Chondrocyte (in vitro differentiated cells): ENCODE measurements at regions not wholly inside any gene's neighbourhood (a gene's known extent, or its start where the extent isn't known, plus 50 kb on each side); places are given as distances from the start of the nearest gene placed in this dataset.
"Not testable (repeated sequence)": the region's sequence is repeated elsewhere in the genome, so short reads cannot be mapped to it uniquely, and the experiment has no call there.

Experiments
- DNase-seq: peaks from one replicate; pipeline ENCODE4 v3.0.0; 2021; ENCODE audit warnings: mixed read lengths, low spot score
- H3K27ac Mint-ChIP-seq: one replicate; pipeline ENCODE4 v1.8.0; 2021; ENCODE audit warnings: mild to moderate bottlenecking, moderate library complexity, mixed read lengths; ENCODE audit not compliant: unreplicated experiment
- H3K27me3 Mint-ChIP-seq: 2 replicates; pipeline ENCODE4 v1.8.0; 2021; ENCODE audit warnings: low read depth, mixed read lengths
- H3K36me3 Mint-ChIP-seq: 2 replicates; pipeline ENCODE4 v1.8.0; 2021; ENCODE audit warnings: low read depth, mixed read lengths
- H3K4me1 Mint-ChIP-seq: 2 replicates; pipeline ENCODE4 v1.8.0; 2021; ENCODE audit warnings: low read depth, mild to moderate bottlenecking, mixed read lengths
- H3K4me3 Mint-ChIP-seq: one replicate; pipeline ENCODE4 v1.8.0; 2021; ENCODE audit warnings: mild to moderate bottlenecking, moderate library complexity, mixed read lengths; ENCODE audit not compliant: unreplicated experiment
- H3K9me3 Mint-ChIP-seq: 2 replicates; pipeline ENCODE4 v1.8.0; 2021; ENCODE audit warnings: low read depth, mixed read lengths
- TF ChIP-seq, protein P1 (sequence below): fragments of 200-600 bp; sonication (generic); IDR thresholded peaks from 2 replicates; pipeline ENCODE4 v1.5.0; 2021; ENCODE audit warnings: antibody characterized with exemption, mild to moderate bottlenecking, moderate library complexity

DNA sequence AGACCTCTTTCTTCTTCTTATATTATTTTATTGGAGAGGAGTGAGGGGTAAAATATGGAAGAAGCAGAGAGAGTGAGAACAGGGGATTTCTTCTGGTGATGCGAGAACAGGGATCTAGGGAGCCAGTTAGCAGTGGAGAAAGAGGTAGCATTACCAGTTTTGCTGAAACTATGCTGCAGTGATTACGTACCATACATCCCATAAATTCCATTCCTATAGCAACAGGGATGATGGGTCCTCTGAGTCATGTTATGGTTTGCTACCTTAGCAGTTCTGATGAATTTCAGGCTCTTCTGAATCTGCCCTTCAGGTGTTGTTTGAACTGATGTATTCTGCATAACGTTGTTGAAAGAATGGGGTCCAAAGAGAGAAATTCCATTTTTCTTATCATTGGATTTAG is 625.4 kb upstream of the LRFN5 start:
- Mint-ChIP-seq H3K4me3 (no peak overlapping the region), H3K4me1 (peaks cover 18% of the 10 kb centered on the region), H3K27ac (no peak overlapping the region), H3K9me3 (no peaks in the 10 kb centered on the region), H3K27me3 (no peaks in the 10 kb centered on the region), H3K36me3 (no peaks in the 10 kb centered on the region)
- TF ChIP-seq, protein P1, sequence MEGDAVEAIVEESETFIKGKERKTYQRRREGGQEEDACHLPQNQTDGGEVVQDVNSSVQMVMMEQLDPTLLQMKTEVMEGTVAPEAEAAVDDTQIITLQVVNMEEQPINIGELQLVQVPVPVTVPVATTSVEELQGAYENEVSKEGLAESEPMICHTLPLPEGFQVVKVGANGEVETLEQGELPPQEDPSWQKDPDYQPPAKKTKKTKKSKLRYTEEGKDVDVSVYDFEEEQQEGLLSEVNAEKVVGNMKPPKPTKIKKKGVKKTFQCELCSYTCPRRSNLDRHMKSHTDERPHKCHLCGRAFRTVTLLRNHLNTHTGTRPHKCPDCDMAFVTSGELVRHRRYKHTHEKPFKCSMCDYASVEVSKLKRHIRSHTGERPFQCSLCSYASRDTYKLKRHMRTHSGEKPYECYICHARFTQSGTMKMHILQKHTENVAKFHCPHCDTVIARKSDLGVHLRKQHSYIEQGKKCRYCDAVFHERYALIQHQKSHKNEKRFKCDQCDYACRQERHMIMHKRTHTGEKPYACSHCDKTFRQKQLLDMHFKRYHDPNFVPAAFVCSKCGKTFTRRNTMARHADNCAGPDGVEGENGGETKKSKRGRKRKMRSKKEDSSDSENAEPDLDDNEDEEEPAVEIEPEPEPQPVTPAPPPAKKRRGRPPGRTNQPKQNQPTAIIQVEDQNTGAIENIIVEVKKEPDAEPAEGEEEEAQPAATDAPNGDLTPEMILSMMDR = no peak
- no peak for DNase-seq

DNA sequence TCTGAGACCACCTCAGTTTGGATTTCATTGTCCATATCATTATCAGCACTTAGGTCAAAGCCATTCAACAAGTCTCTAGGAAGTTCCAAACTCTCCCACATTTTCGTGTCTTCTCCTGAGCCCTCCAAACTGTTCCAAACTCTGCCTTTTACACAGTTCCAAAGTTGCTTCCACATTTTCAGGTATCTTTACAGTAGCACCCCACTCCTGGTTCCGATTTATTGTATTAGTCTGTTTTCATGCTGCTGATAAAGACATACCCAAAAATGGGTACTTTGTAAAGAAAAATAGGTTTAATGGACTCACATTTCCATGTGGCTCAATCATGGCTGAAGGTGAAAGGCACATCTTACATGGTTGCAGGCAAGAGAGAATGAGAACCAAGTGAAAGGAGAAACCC is 646.4 kb upstream of the LRFN5 start:
- not testable (repeated sequence) for DNase-seq, H3K36me3 Mint-ChIP-seq, H3K4me3 Mint-ChIP-seq, H3K27me3 Mint-ChIP-seq, H3K27ac Mint-ChIP-seq
- H3K9me3 Mint-ChIP-seq = peaks cover 22% of the 10 kb centered on the region
- peaks cover 17% of the 10 kb centered on the region for H3K4me1 Mint-ChIP-seq

DNA sequence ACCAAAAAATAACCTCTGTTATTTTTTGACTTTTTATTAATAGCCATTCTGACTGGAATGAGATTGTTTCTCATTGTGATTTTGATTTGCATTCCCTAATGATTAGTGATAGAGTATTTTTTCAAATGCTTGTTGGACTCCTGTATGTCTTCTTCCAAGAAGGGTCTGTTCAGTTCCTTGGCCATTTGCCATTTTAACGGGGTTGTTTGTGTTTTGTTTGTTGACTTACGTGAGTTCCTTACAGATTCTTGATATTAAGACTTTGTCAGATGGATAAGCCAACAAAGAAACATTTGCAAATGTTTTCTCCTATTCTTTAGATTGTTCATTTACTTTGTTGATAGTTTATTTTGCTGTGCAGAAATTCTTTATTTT is 651.6 kb upstream of the LRFN5 start:
- Mint-ChIP-seq H3K9me3 (peaks cover 22% of the 10 kb centered on the region), H3K4me3 (peak overlapping the region; percentile 94), H3K27me3 (no peaks in the 10 kb centered on the region), H3K36me3 (peaks cover 3% of the 10 kb centered on the region), H3K27ac (peak overlapping the region; percentile 92), H3K4me1 (peaks cover 25% of the 10 kb centered on the region)
- no peak for DNase-seq
- TF ChIP-seq, protein P1 = no peak

DNA sequence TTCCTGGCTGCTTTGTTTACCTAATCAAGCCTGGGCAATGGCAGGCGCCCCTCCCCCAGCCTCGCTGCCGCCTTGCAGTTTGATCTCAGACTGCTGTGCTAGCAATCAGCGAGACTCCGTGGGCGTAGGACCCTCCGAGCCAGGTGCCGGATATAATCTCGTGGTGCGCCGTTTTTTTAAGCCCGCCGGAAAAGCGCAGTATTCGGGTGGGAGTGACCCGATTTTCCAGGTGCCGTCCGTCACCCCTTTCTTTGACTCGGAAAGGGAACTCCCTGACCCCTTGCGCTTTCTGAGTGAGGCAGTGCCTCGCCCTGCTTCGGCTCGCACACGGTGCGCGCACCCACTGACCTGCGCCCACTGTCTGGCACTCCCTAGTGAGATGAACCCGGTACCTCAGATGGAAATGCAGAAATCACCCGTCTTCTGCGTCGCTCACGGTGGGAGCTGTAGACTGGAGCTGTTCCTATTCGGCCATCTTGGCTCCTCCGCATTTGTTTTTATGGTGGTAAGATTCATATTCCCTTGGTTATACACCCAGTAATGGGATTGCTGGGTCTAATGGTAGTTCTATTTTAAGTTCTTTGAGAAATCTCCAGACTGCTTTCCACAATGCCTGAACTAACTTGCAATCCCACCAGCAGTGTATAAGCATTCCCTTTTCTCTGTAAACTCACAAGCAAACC is 652.1 kb upstream of the LRFN5 start:
- not testable (repeated sequence) for DNase-seq
- H3K27ac Mint-ChIP-seq = peak overlapping the region; percentile 92

DNA sequence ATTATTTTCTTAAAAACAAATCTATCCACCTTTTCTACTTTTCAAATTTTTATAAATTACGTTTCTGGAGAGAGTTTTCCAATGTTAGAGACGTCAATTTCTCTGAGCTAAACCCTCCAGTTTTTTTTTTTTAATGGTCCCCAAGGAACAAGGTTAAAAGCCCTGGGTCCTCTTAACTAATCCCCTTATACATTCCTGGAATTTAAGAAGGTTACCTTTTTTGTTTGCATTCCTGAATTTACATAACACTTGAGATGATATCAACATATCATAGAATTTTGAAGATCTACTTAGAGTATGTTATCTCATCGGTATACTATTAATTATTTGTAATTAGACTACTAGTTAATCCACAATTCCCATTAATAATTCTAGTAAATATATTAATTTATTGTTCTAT is 662.2 kb upstream of the LRFN5 start:
- H3K36me3 Mint-ChIP-seq = peaks cover 3% of the 10 kb centered on the region
- no peaks in the 10 kb centered on the region for H3K4me1 Mint-ChIP-seq
- TF ChIP-seq, protein P1 = no peak
- H3K9me3 Mint-ChIP-seq = peaks cover 12% of the 10 kb centered on the region
- peaks cover 14% of the 10 kb centered on the region for H3K27me3 Mint-ChIP-seq
- DNase-seq = no peak
- H3K4me3 Mint-ChIP-seq = no peak overlapping the region
- H3K27ac Mint-ChIP-seq = no peak overlapping the region

More for the DNA sequence above, 652.1 kb upstream of the LRFN5 start:
- peak overlapping the region; percentile 94 for H3K4me3 Mint-ChIP-seq
- peaks cover 18% of the 10 kb centered on the region for H3K9me3 Mint-ChIP-seq
- not testable (repeated sequence) for H3K27me3 Mint-ChIP-seq, H3K36me3 Mint-ChIP-seq
- H3K4me1 Mint-ChIP-seq = peaks cover 25% of the 10 kb centered on the region

DNA sequence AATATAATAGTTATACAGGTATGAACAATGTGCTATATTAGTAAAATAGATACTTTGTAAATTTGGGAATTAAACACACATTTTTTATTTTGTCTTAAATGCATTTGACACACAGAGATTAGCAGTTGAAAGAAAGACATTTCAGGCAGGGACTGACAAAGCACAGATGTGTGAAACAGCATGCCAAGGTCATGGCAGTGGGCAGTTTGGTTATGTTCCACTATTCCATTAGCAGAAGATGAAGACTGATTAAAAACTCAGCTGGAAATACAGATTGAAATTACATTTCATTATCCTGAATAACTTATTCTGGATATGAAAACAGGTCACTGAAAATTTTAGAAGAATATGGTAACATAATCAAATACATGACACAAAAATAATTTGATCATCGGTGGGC is 669.8 kb upstream of the LRFN5 start:
- Mint-ChIP-seq H3K4me1 (no peaks in the 10 kb centered on the region), H3K4me3 (no peak overlapping the region), H3K9me3 (peaks cover 2% of the 10 kb centered on the region), H3K36me3 (no peaks in the 10 kb centered on the region), H3K27ac (no peak overlapping the region), H3K27me3 (peaks cover 14% of the 10 kb centered on the region)
- DNase-seq = no peak
- TF ChIP-seq, protein P1 = no peak
